SK-N-SH treated with all-trans-retinoic acid at 6 μM for 48 hours (cell line): ENCODE measurements at regions not wholly inside any gene's neighbourhood (a gene's known extent, or its start where the extent isn't known, plus 50 kb on each side); places are given as distances from the start of the nearest gene placed in this dataset.
A peak's percentile ranks its signal among the peaks of the same experiment; 100 is the strongest.

Experiments used
- ATAC-seq: fragments of 200-7000 bp; cut with Tn5 transposase; 3 replicates; pipeline ENCODE4 v1.9.1; 2020; ENCODE audit warnings: mild to moderate bottlenecking, moderate library complexity
- ARNTL ChIP-seq: fragments of 450-650 bp; formaldehyde crosslinking; IDR thresholded peaks from 2 replicates; pipeline ENCODE4 v1.5.0; 2020; ENCODE audit warnings: low read depth, mild to moderate bottlenecking, moderate library complexity, borderline replicate concordance
- BACH2 ChIP-seq: fragments of 250-450 bp; sonication (Bioruptor Pico); IDR thresholded peaks from 2 replicates; pipeline ENCODE4 v1.9.0; 2021; ENCODE audit warnings: mild to moderate bottlenecking, borderline replicate concordance
- CREB5 ChIP-seq: fragments of 250-450 bp; sonication (Bioruptor Pico); IDR thresholded peaks from 2 replicates; pipeline ENCODE4 v1.5.1; 2020; ENCODE audit warnings: low read depth, mild to moderate bottlenecking, moderate library complexity
- CSDC2 ChIP-seq: fragments of 250-450 bp; sonication (Bioruptor Pico); IDR thresholded peaks from 2 replicates; pipeline ENCODE4 v1.5.0; 2020; ENCODE audit warnings: mild to moderate bottlenecking, moderate library complexity
- GLIS3 ChIP-seq: fragments of 250-450 bp; sonication (Bioruptor Pico); IDR thresholded peaks from 2 replicates; pipeline ENCODE4 v1.5.0; 2020; ENCODE audit warnings: mild to moderate bottlenecking, moderate library complexity
- ISL1 ChIP-seq: fragments of 250-450 bp; sonication (Bioruptor Pico); IDR thresholded peaks from 2 replicates; pipeline ENCODE4 v2.1.2; 2022; ENCODE audit warnings: mild to moderate bottlenecking, moderate library complexity
- OSR1 ChIP-seq: fragments of 250-450 bp; sonication (Bioruptor Pico); IDR thresholded peaks from 2 replicates; pipeline ENCODE4 v1.8.0; 2022; ENCODE audit warnings: moderate library complexity, mild to moderate bottlenecking, inconsistent platforms
- PPARA ChIP-seq: fragments of 250-450 bp; sonication (Bioruptor Pico); IDR thresholded peaks from 2 replicates; pipeline ENCODE4 v1.5.0; 2020; ENCODE audit warnings: mild to moderate bottlenecking, borderline replicate concordance
- RARB ChIP-seq: fragments of 250-450 bp; sonication (Bioruptor Pico); IDR thresholded peaks from 2 replicates; pipeline ENCODE4 v1.8.0; 2021; ENCODE audit warnings: mild to moderate bottlenecking, moderate library complexity
- SNAI2 ChIP-seq: fragments of 250-450 bp; sonication (Bioruptor Pico); IDR thresholded peaks from 2 replicates; pipeline ENCODE4 v1.5.0; 2020; ENCODE audit warnings: mild to moderate bottlenecking, moderate library complexity
- TOX ChIP-seq: fragments of 250-450 bp; sonication (Bioruptor Pico); IDR thresholded peaks from 2 replicates; pipeline ENCODE4 v1.8.0; 2021; ENCODE audit warnings: mild to moderate bottlenecking, moderate library complexity, borderline replicate concordance
- TSHZ2 ChIP-seq: fragments of 250-450 bp; sonication (Bioruptor Pico); IDR thresholded peaks from 2 replicates; pipeline ENCODE4 v1.5.0; 2020; ENCODE audit warnings: mild to moderate bottlenecking, moderate library complexity
- ZC3H10 ChIP-seq: fragments of 250-450 bp; sonication (Bioruptor Pico); IDR thresholded peaks from 2 replicates; pipeline ENCODE4 v1.5.1; 2021; ENCODE audit warnings: mild to moderate bottlenecking, moderate library complexity
- ZFP3 ChIP-seq: fragments of 250-450 bp; sonication (Bioruptor Pico); IDR thresholded peaks from 2 replicates; pipeline ENCODE4 v1.5.0; 2020; ENCODE audit warnings: mild to moderate bottlenecking, moderate library complexity
- ZFP30 ChIP-seq: fragments of 450-650 bp; formaldehyde crosslinking; IDR thresholded peaks from 2 replicates; pipeline ENCODE4 v1.5.0; 2022; ENCODE audit warnings: mild to moderate bottlenecking, moderate library complexity
- ZNF565 ChIP-seq: fragments of 450-650 bp; formaldehyde crosslinking; conservative IDR thresholded peaks from 2 replicates; pipeline ENCODE4 v1.5.0; 2020; ENCODE audit warnings: low read depth, mild to moderate bottlenecking, moderate library complexity
- ZNF70 ChIP-seq: fragments of 450-650 bp; formaldehyde crosslinking; IDR thresholded peaks from 2 replicates; pipeline ENCODE4 v1.5.0; 2020; ENCODE audit warnings: mild to moderate bottlenecking, moderate library complexity
- ZNF8 ChIP-seq: fragments of 450-650 bp; formaldehyde crosslinking; IDR thresholded peaks from 2 replicates; pipeline ENCODE4 v1.5.0; 2020; ENCODE audit warnings: mild to moderate bottlenecking, moderate library complexity
- TF ChIP-seq, protein P1 (sequence below): fragments of 250-450 bp; sonication (Bioruptor Pico); IDR thresholded peaks from 2 replicates; pipeline ENCODE4 v1.8.0; 2020; ENCODE audit warnings: mild to moderate bottlenecking, moderate library complexity, borderline replicate concordance
- TF ChIP-seq, protein P2 (sequence below): fragments of 250-450 bp; sonication (Bioruptor Pico); IDR thresholded peaks from 2 replicates; pipeline ENCODE4 v1.5.1; 2021; ENCODE audit warnings: mild to moderate bottlenecking, moderate library complexity
- TF ChIP-seq, protein P3 (sequence below): fragments of 250-450 bp; sonication (Bioruptor Pico); IDR thresholded peaks from 2 replicates; pipeline ENCODE4 v1.8.0; 2021; ENCODE audit warnings: low read depth, mild to moderate bottlenecking, moderate library complexity, borderline replicate concordance

- no peak for TF ChIP-seq BACH2 (CRISPR knock-in tag)
- TF ChIP-seq ARNTL: no peak
- TF ChIP-seq, protein P1, sequence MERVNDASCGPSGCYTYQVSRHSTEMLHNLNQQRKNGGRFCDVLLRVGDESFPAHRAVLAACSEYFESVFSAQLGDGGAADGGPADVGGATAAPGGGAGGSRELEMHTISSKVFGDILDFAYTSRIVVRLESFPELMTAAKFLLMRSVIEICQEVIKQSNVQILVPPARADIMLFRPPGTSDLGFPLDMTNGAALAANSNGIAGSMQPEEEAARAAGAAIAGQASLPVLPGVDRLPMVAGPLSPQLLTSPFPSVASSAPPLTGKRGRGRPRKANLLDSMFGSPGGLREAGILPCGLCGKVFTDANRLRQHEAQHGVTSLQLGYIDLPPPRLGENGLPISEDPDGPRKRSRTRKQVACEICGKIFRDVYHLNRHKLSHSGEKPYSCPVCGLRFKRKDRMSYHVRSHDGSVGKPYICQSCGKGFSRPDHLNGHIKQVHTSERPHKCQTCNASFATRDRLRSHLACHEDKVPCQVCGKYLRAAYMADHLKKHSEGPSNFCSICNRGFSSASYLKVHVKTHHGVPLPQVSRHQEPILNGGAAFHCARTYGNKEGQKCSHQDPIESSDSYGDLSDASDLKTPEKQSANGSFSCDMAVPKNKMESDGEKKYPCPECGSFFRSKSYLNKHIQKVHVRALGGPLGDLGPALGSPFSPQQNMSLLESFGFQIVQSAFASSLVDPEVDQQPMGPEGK (CRISPR knock-in tag): no peak
- no peak for TF ChIP-seq ZNF70 (CRISPR knock-in tag)
- TF ChIP-seq ZFP3 (CRISPR knock-in tag): no peak
- TF ChIP-seq RARB (CRISPR knock-in tag): no peak
- TF ChIP-seq OSR1 (CRISPR knock-in tag): no peak
- TF ChIP-seq ZNF8 (CRISPR knock-in tag): no peak
- TF ChIP-seq ISL1: no peak
- TF ChIP-seq SNAI2: no peak
- TF ChIP-seq ZNF565 (CRISPR knock-in tag): no peak
- TF ChIP-seq GLIS3 (CRISPR knock-in tag): no peak
- no peak for TF ChIP-seq CREB5 (CRISPR knock-in tag)
- TF ChIP-seq, protein P2, sequence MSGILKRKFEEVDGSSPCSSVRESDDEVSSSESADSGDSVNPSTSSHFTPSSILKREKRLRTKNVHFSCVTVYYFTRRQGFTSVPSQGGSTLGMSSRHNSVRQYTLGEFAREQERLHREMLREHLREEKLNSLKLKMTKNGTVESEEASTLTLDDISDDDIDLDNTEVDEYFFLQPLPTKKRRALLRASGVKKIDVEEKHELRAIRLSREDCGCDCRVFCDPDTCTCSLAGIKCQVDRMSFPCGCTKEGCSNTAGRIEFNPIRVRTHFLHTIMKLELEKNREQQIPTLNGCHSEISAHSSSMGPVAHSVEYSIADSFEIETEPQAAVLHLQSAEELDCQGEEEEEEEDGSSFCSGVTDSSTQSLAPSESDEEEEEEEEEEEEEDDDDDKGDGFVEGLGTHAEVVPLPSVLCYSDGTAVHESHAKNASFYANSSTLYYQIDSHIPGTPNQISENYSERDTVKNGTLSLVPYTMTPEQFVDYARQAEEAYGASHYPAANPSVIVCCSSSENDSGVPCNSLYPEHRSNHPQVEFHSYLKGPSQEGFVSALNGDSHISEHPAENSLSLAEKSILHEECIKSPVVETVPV (CRISPR knock-in tag): no peak
- TF ChIP-seq CSDC2 (CRISPR knock-in tag): no peak
- no peak for TF ChIP-seq TOX (CRISPR knock-in tag)
- no peak for TF ChIP-seq ZFP30 (CRISPR knock-in tag)
- TF ChIP-seq ZC3H10: no peak
- TF ChIP-seq, all 23 proteins: peak for 0
- ATAC-seq: peak; percentile 82
Observed at GRCh38 chr13:91247768-91248167, 99.7 kb upstream of the MIR17HG start.

DNA sequence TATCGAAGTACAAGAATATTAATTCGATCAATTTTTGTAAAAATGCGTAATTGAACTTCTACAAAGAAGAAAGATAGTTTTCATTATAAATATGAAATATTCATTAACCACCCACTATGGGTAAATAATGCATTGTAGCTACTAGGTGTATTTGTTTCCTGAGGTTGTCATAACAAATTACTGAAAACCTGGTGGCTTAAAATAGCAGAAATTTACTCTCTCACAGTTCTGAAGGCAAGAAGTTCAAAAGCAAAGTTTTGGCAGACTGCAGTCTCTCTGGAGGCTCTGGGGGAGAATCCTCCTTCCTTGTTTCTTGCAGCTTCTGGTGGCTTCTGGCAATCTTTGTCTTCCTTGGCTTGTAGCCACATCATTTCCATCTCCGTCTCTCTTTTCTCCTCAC lies 99.2 kb upstream of the MIR17HG start:
- ATAC-seq: no peak
- TF ChIP-seq ZNF565 (CRISPR knock-in tag): no peak
- no peak for TF ChIP-seq ARNTL
- TF ChIP-seq ZNF70 (CRISPR knock-in tag): no peak
- no peak for TF ChIP-seq CREB5 (CRISPR knock-in tag)
- no peak for TF ChIP-seq ZNF8 (CRISPR knock-in tag)
- TF ChIP-seq OSR1 (CRISPR knock-in tag): no peak
- TF ChIP-seq GLIS3 (CRISPR knock-in tag): no peak
- no peak for TF ChIP-seq ZC3H10
- TF ChIP-seq BACH2 (CRISPR knock-in tag): no peak
- no peak for TF ChIP-seq PPARA (CRISPR knock-in tag)
- no peak for TF ChIP-seq TOX (CRISPR knock-in tag)
- TF ChIP-seq RARB (CRISPR knock-in tag): no peak
- TF ChIP-seq, protein P3, sequence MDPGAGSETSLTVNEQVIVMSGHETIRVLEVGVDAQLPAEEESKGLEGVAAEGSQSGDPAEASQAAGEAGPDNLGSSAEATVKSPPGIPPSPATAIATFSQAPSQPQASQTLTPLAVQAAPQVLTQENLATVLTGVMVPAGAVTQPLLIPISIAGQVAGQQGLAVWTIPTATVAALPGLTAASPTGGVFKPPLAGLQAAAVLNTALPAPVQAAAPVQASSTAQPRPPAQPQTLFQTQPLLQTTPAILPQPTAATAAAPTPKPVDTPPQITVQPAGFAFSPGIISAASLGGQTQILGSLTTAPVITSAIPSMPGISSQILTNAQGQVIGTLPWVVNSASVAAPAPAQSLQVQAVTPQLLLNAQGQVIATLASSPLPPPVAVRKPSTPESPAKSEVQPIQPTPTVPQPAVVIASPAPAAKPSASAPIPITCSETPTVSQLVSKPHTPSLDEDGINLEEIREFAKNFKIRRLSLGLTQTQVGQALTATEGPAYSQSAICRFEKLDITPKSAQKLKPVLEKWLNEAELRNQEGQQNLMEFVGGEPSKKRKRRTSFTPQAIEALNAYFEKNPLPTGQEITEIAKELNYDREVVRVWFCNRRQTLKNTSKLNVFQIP: no peak
- no peak for TF ChIP-seq SNAI2
- no peak for TF ChIP-seq CSDC2 (CRISPR knock-in tag)
- TF ChIP-seq, all 23 proteins: peak for 0

DNA sequence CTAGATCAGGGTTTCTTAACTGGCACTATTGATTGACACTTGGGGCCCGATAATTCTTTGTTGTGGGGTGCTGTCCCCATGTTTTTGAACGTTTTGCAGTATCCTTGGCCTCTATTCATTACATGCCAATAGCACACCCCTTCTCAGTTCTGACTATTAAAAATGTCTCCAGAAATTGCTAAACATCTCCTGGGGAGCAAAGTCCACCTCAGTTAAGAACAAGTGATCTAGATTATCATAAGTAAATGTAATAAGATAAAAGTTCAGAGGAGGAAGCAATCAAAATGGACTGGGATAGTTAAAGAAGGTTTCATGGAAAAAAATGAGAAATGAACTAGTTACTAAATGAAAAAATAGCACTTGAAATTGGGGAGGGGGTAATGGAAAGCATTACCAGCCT lies 98.1 kb upstream of the MIR17HG start:
- no peak for ATAC-seq
- TF ChIP-seq ZNF70 (CRISPR knock-in tag): no peak
- no peak for TF ChIP-seq SNAI2
- TF ChIP-seq, protein P2 (CRISPR knock-in tag): no peak
- TF ChIP-seq OSR1 (CRISPR knock-in tag): no peak
- TF ChIP-seq ARNTL: no peak
- no peak for TF ChIP-seq CREB5 (CRISPR knock-in tag)
- no peak for TF ChIP-seq TSHZ2 (CRISPR knock-in tag)
- TF ChIP-seq ZFP3 (CRISPR knock-in tag): no peak
- no peak for TF ChIP-seq PPARA (CRISPR knock-in tag)
- no peak for TF ChIP-seq ZNF8 (CRISPR knock-in tag)
- TF ChIP-seq ZFP30 (CRISPR knock-in tag): no peak
- no peak for TF ChIP-seq RARB (CRISPR knock-in tag)
